Activated CD8-positive, alpha-beta memory T cell treated with anti-CD3 and anti-CD28 coated beads for 1 hour (primary cell): ENCODE measurements at regions not wholly inside any gene's neighbourhood (a gene's known extent, or its start where the extent isn't known, plus 50 kb on each side); places are given as distances from the start of the nearest gene placed in this dataset.

Source experiments
- DNase-seq, 2 donors: peaks; one replicate each; pipeline ENCODE4 v3.0.0-alpha.2; 2020; ENCODE audit warnings: low read depth in 1 of 2; ENCODE audit errors: extremely low read depth in 1 of 2

- DNase-seq = no peak
Measured at GRCh38 chr13:78719367-78719766, 60.4 kb upstream of the OBI1 start.

- DNase-seq = no peak
Measured at GRCh38 chr13:78714717-78715116, 55.8 kb upstream of the OBI1 start.

GRCh38 chr13:78712831-78713230 is 53.9 kb upstream of the OBI1 start:
- DNase-seq = no peak

- no peak for DNase-seq
Measured at GRCh38 chr13:78709028-78709427, 50.1 kb upstream of the OBI1 start.
